ENCODE measurements at regions not wholly inside any gene's neighbourhood (a gene's known extent, or its start where the extent isn't known, plus 50 kb on each side); places are given as distances from the start of the nearest gene placed in this dataset.

DNA sequence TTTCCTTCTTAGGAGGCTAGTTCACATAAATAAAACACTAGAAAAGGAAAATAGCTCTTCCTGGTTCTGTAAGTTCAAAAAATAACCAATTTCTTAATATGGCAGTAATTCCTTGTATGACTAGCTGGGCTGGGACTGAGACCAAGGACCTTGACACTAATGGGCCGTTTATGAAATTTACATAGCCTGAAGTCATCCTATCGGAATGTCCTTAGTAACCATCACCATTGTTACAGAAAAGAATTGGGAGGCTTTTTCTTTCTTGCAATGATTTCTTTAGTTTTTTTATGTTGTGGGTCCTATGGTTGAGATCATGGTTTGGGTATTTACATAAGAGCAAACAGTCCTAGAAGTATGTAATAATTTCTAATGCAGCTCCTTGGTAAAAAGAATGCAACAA, 87.1 kb upstream of the HDAC9 start:
- TF ChIP-seq SP1 (CRISPR knock-in tag; conservative IDR thresholded peaks at IDR 0.05): no peak
- TF ChIP-seq CTCF (IDR thresholded peaks at IDR 0.05): no peak
- no peak for TF ChIP-seq FOXJ3 (CRISPR knock-in tag; IDR thresholded peaks at IDR 0.05; ENCODE audit: borderline replicate concordance)
- TF ChIP-seq, protein P1, sequence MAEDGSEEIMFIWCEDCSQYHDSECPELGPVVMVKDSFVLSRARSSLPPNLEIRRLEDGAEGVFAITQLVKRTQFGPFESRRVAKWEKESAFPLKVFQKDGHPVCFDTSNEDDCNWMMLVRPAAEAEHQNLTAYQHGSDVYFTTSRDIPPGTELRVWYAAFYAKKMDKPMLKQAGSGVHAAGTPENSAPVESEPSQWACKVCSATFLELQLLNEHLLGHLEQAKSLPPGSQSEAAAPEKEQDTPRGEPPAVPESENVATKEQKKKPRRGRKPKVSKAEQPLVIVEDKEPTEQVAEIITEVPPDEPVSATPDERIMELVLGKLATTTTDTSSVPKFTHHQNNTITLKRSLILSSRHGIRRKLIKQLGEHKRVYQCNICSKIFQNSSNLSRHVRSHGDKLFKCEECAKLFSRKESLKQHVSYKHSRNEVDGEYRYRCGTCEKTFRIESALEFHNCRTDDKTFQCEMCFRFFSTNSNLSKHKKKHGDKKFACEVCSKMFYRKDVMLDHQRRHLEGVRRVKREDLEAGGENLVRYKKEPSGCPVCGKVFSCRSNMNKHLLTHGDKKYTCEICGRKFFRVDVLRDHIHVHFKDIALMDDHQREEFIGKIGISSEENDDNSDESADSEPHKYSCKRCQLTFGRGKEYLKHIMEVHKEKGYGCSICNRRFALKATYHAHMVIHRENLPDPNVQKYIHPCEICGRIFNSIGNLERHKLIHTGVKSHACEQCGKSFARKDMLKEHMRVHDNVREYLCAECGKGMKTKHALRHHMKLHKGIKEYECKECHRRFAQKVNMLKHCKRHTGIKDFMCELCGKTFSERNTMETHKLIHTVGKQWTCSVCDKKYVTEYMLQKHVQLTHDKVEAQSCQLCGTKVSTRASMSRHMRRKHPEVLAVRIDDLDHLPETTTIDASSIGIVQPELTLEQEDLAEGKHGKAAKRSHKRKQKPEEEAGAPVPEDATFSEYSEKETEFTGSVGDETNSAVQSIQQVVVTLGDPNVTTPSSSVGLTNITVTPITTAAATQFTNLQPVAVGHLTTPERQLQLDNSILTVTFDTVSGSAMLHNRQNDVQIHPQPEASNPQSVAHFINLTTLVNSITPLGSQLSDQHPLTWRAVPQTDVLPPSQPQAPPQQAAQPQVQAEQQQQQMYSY (CRISPR knock-in tag; IDR thresholded peaks at IDR 0.05): no peak
